Nephron (organoid): ENCODE measurements at regions not wholly inside any gene's neighbourhood (a gene's known extent, or its start where the extent isn't known, plus 50 kb on each side); places are given as distances from the start of the nearest gene placed in this dataset.

Source experiments
- H3K27ac Mint-ChIP-seq, 3 experiments: 2 replicates each; pipeline ENCODE4 v1.8.0; 2020; ENCODE audit warnings: mixed read lengths in 3 of 3, mild to moderate bottlenecking in 2 of 3, moderate library complexity in 1 of 3
- H3K27me3 Mint-ChIP-seq: 2 replicates; pipeline ENCODE4 v1.8.0; 2021; ENCODE audit warnings: low read depth, mild to moderate bottlenecking, moderate library complexity, mixed read lengths
- H3K36me3 Mint-ChIP-seq: 2 replicates; pipeline ENCODE4 v1.8.0; 2020; ENCODE audit warnings: low read depth, mixed read lengths
- H3K4me1 Mint-ChIP-seq: 2 replicates; pipeline ENCODE4 v1.8.0; 2020; ENCODE audit warnings: mixed read lengths
- H3K4me3 Mint-ChIP-seq, 3 experiments: 2 replicates each; pipeline ENCODE4 v1.8.0; 2020; ENCODE audit warnings: mild to moderate bottlenecking in 3 of 3, mixed read lengths in 3 of 3, moderate library complexity in 2 of 3
- H3K9me3 Mint-ChIP-seq: 2 replicates; pipeline ENCODE4 v1.8.0; 2020; ENCODE audit warnings: mixed read lengths
- TF ChIP-seq, protein P1 (sequence below), 3 experiments: fragments of 200-600 bp; sonication (generic); IDR thresholded peaks; one replicate each; pipeline ENCODE4 v1.5.0; 2021; ENCODE audit warnings: antibody characterized with exemption in 3 of 3; ENCODE audit not compliant: unreplicated experiment in 3 of 3

DNA sequence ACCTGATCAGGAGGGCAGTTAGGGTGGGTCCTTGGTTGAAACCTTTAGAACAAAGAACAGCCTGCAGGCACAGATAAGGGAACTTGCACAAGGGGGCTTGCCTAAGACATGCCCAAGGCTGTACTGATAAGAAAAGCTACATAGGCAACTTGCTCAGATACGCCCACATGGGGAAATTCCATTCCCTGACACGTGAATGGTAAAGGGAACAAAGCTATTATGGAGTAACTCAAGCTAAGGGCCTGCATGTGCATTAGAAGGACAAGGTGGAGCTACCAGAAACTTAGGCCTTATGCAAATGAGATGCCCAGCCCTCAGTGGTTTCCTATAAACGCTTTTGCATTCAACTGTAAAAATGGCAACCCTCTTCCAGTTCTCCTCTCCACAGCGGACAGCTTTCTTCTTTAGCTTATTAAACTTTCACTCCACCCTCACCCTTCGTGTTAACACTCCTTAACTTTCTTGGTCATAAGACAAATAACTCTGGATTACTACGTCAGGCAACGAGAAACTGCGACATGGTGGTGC is 1192.1 kb upstream of the CELF2 start:
- Mint-ChIP-seq H3K36me3 (no peaks in the 10 kb centered on the region), H3K9me3 (no peaks in the 10 kb centered on the region), H3K27me3 (no peaks in the 10 kb centered on the region), H3K4me3 (no peak overlapping the region), H3K27ac (peak overlapping the region; percentile 11 to 71 (median 54)), H3K4me1 (peaks cover 4% of the 10 kb centered on the region)
- TF ChIP-seq, protein P1, sequence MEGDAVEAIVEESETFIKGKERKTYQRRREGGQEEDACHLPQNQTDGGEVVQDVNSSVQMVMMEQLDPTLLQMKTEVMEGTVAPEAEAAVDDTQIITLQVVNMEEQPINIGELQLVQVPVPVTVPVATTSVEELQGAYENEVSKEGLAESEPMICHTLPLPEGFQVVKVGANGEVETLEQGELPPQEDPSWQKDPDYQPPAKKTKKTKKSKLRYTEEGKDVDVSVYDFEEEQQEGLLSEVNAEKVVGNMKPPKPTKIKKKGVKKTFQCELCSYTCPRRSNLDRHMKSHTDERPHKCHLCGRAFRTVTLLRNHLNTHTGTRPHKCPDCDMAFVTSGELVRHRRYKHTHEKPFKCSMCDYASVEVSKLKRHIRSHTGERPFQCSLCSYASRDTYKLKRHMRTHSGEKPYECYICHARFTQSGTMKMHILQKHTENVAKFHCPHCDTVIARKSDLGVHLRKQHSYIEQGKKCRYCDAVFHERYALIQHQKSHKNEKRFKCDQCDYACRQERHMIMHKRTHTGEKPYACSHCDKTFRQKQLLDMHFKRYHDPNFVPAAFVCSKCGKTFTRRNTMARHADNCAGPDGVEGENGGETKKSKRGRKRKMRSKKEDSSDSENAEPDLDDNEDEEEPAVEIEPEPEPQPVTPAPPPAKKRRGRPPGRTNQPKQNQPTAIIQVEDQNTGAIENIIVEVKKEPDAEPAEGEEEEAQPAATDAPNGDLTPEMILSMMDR (IDR thresholded peaks at IDR 0.05; ENCODE audit: unreplicated experiment in 3 of 3), result no peak

DNA sequence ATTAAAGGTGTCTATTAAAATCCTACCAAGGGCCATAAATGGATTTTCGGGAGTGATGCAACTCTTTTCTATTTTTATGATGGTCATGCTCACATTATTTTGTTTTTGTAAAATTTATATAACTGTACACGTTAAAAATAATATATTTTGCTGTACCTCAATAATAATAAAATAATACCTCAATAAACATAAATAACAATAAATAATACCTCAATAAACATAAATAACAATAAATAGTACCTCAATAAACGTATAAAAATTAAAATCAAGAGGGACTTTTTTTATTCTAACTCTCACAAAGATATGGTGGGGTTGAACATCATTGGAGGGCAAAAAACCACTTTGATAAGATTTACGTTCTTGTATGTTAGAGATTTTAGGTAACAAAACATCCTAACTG is 1189.6 kb upstream of the CELF2 start:
- H3K27me3 Mint-ChIP-seq, result peaks cover 3% of the 10 kb centered on the region
- H3K4me1 Mint-ChIP-seq, result peaks cover 4% of the 10 kb centered on the region
- H3K27ac Mint-ChIP-seq, result no peak overlapping the region
- H3K4me3 Mint-ChIP-seq, result no peak overlapping the region
- H3K36me3 Mint-ChIP-seq, result no peaks in the 10 kb centered on the region
- TF ChIP-seq, protein P1 (IDR thresholded peaks at IDR 0.05; ENCODE audit: unreplicated experiment in 3 of 3), result no peak
- no peaks in the 10 kb centered on the region for H3K9me3 Mint-ChIP-seq

- peaks cover 12% of the 10 kb centered on the region for H3K4me1 Mint-ChIP-seq
- no peaks in the 10 kb centered on the region for H3K36me3 Mint-ChIP-seq
- peaks cover 8% of the 10 kb centered on the region for H3K27me3 Mint-ChIP-seq
- TF ChIP-seq, protein P1 (IDR thresholded peaks at IDR 0.05; ENCODE audit: unreplicated experiment in 3 of 3), result no peak
- no peak overlapping the region for H3K4me3 Mint-ChIP-seq
- no peak overlapping the region for H3K27ac Mint-ChIP-seq
- H3K9me3 Mint-ChIP-seq, result peaks cover 16% of the 10 kb centered on the region
Observed at GRCh38 chr10:9833942-9834341, 1183.7 kb upstream of the CELF2 start.

GRCh38 chr10:9834434-9834833 is 1183.2 kb upstream of the CELF2 start:
- H3K27me3 Mint-ChIP-seq, result peaks cover 8% of the 10 kb centered on the region
- H3K27ac Mint-ChIP-seq, result no peak overlapping the region
- no peaks in the 10 kb centered on the region for H3K36me3 Mint-ChIP-seq
- H3K9me3 Mint-ChIP-seq, result peaks cover 18% of the 10 kb centered on the region
- TF ChIP-seq, protein P1 (IDR thresholded peaks at IDR 0.05; ENCODE audit: unreplicated experiment in 3 of 3), result no peak
- no peak overlapping the region for H3K4me3 Mint-ChIP-seq
- H3K4me1 Mint-ChIP-seq, result peaks cover 12% of the 10 kb centered on the region

DNA sequence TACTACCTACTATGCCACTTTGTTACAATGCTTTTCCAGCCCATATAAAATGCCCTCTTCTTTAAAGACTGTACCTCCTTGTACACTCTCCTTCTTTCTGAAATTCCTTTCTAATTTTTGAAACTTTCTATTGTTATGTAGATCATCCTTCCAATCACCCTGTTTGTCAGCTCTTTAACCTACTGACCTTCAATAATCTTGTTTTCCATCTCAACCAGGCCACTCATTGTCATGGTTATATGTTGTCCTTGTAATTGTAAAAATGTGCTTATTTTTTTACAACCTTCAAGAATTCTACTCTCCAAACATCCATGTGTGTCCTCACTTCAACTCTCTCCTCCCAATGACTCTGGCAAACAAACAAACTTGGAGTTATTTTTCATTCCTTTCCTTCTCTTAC is 1172.6 kb upstream of the CELF2 start:
- peaks cover 17% of the 10 kb centered on the region for H3K9me3 Mint-ChIP-seq
- no peaks in the 10 kb centered on the region for H3K36me3 Mint-ChIP-seq
- H3K27me3 Mint-ChIP-seq, result peaks cover 4% of the 10 kb centered on the region
- no peaks in the 10 kb centered on the region for H3K4me1 Mint-ChIP-seq
- TF ChIP-seq, protein P1 (IDR thresholded peaks at IDR 0.05; ENCODE audit: unreplicated experiment in 3 of 3), result no peak
- H3K27ac Mint-ChIP-seq, result no peak overlapping the region
- H3K4me3 Mint-ChIP-seq, result no peak overlapping the region

GRCh38 chr10:9848278-9848677 is 1169.4 kb upstream of the CELF2 start:
- peaks cover 4% of the 10 kb centered on the region for H3K27me3 Mint-ChIP-seq
- TF ChIP-seq, protein P1 (IDR thresholded peaks at IDR 0.05; ENCODE audit: unreplicated experiment in 3 of 3), result no peak
- H3K27ac Mint-ChIP-seq, result no peak overlapping the region
- H3K4me1 Mint-ChIP-seq, result no peaks in the 10 kb centered on the region
- peaks cover 34% of the 10 kb centered on the region for H3K9me3 Mint-ChIP-seq
- H3K4me3 Mint-ChIP-seq, result no peak overlapping the region
- peaks cover 4% of the 10 kb centered on the region for H3K36me3 Mint-ChIP-seq
